ENCODE measurements at regions not wholly inside any gene's neighbourhood (a gene's known extent, or its start where the extent isn't known, plus 50 kb on each side); places are given as distances from the start of the nearest gene placed in this dataset.

DNA sequence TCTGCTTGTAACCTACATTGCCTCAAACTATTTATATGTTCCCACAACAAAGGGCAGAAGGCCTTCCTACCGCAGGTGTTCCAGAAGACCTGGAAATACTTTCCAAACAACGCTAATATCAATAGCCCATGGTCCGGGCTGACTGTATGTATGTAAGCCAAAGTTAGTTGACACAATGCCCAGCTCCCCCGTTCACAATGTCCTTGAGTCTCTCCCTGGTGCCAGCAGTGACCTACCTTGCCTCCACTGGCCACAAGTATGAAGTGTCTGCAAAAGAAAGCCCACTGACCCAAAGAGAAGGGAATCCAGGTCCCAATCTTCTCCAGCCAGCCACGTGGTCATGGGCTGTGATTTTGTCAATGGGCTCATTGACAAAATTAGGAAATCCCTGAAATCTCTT is 118.6 kb downstream of the DLEU7 start (continued):
- no peak for TF ChIP-seq ISL1 (CRISPR knock-in tag; IDR thresholded peaks at IDR 0.05)
- no peak for TF ChIP-seq OSR1 (CRISPR knock-in tag; IDR thresholded peaks at IDR 0.05)
- TF ChIP-seq ZNF8 (CRISPR knock-in tag; IDR thresholded peaks at IDR 0.05) = no peak
- no peak for TF ChIP-seq ZC3H10 (CRISPR knock-in tag; IDR thresholded peaks at IDR 0.05)
- no peak for TF ChIP-seq ESRRG (CRISPR knock-in tag; IDR thresholded peaks at IDR 0.05)
- no peak for TF ChIP-seq GLIS3 (CRISPR knock-in tag; IDR thresholded peaks at IDR 0.05)
- TF ChIP-seq, protein P1, sequence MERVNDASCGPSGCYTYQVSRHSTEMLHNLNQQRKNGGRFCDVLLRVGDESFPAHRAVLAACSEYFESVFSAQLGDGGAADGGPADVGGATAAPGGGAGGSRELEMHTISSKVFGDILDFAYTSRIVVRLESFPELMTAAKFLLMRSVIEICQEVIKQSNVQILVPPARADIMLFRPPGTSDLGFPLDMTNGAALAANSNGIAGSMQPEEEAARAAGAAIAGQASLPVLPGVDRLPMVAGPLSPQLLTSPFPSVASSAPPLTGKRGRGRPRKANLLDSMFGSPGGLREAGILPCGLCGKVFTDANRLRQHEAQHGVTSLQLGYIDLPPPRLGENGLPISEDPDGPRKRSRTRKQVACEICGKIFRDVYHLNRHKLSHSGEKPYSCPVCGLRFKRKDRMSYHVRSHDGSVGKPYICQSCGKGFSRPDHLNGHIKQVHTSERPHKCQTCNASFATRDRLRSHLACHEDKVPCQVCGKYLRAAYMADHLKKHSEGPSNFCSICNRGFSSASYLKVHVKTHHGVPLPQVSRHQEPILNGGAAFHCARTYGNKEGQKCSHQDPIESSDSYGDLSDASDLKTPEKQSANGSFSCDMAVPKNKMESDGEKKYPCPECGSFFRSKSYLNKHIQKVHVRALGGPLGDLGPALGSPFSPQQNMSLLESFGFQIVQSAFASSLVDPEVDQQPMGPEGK (CRISPR knock-in tag; IDR thresholded peaks at IDR 0.05; ENCODE audit: borderline replicate concordance) = no peak

DNA sequence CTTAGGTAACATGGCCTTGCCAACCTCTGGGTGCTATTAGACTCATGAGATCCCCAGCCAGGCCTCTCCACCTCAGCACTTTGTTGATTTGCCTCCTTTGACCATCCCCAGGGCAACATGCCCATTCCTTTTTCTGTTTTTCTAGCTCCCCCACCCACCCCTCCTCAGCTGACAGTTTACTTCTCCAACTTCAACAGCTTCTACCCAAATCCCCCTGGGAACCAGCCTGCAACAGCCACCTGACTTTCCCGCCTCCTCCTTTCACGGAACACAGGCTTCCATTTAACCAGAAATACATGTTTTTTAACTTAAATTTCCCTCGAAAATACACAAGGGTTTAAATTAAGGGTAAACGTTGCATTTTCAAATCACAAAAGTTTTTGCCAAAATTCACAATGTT is 117.3 kb downstream of the DLEU7 start:
- TF ChIP-seq ZFP30 (CRISPR knock-in tag; IDR thresholded peaks at IDR 0.05) = no peak
- TF ChIP-seq BACH2 (CRISPR knock-in tag; IDR thresholded peaks at IDR 0.05; ENCODE audit: borderline replicate concordance) = no peak
- no peak for TF ChIP-seq ESRRG (CRISPR knock-in tag; IDR thresholded peaks at IDR 0.05)
- no peak for TF ChIP-seq ISL1 (CRISPR knock-in tag; IDR thresholded peaks at IDR 0.05)
- TF ChIP-seq OSR1 (CRISPR knock-in tag; IDR thresholded peaks at IDR 0.05) = no peak
- no peak for TF ChIP-seq ZFP3 (CRISPR knock-in tag; IDR thresholded peaks at IDR 0.05)
- TF ChIP-seq SNAI2 (CRISPR knock-in tag; IDR thresholded peaks at IDR 0.05) = no peak
- no peak for TF ChIP-seq ZNF70 (CRISPR knock-in tag; IDR thresholded peaks at IDR 0.05)
- TF ChIP-seq, protein P2, sequence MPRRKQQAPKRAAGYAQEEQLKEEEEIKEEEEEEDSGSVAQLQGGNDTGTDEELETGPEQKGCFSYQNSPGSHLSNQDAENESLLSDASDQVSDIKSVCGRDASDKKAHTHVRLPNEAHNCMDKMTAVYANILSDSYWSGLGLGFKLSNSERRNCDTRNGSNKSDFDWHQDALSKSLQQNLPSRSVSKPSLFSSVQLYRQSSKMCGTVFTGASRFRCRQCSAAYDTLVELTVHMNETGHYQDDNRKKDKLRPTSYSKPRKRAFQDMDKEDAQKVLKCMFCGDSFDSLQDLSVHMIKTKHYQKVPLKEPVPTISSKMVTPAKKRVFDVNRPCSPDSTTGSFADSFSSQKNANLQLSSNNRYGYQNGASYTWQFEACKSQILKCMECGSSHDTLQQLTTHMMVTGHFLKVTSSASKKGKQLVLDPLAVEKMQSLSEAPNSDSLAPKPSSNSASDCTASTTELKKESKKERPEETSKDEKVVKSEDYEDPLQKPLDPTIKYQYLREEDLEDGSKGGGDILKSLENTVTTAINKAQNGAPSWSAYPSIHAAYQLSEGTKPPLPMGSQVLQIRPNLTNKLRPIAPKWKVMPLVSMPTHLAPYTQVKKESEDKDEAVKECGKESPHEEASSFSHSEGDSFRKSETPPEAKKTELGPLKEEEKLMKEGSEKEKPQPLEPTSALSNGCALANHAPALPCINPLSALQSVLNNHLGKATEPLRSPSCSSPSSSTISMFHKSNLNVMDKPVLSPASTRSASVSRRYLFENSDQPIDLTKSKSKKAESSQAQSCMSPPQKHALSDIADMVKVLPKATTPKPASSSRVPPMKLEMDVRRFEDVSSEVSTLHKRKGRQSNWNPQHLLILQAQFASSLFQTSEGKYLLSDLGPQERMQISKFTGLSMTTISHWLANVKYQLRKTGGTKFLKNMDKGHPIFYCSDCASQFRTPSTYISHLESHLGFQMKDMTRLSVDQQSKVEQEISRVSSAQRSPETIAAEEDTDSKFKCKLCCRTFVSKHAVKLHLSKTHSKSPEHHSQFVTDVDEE (CRISPR knock-in tag; IDR thresholded peaks at IDR 0.05) = no peak
- TF ChIP-seq, protein P3, sequence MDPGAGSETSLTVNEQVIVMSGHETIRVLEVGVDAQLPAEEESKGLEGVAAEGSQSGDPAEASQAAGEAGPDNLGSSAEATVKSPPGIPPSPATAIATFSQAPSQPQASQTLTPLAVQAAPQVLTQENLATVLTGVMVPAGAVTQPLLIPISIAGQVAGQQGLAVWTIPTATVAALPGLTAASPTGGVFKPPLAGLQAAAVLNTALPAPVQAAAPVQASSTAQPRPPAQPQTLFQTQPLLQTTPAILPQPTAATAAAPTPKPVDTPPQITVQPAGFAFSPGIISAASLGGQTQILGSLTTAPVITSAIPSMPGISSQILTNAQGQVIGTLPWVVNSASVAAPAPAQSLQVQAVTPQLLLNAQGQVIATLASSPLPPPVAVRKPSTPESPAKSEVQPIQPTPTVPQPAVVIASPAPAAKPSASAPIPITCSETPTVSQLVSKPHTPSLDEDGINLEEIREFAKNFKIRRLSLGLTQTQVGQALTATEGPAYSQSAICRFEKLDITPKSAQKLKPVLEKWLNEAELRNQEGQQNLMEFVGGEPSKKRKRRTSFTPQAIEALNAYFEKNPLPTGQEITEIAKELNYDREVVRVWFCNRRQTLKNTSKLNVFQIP (CRISPR knock-in tag; IDR thresholded peaks at IDR 0.05; ENCODE audit: borderline replicate concordance, low read depth) = no peak
- no peak for TF ChIP-seq ZNF565 (CRISPR knock-in tag; conservative IDR thresholded peaks at IDR 0.05; ENCODE audit: low read depth)
- TF ChIP-seq GLIS3 (CRISPR knock-in tag; IDR thresholded peaks at IDR 0.05) = no peak
- TF ChIP-seq ZC3H10 (CRISPR knock-in tag; IDR thresholded peaks at IDR 0.05) = no peak
- ATAC-seq = no peak

DNA sequence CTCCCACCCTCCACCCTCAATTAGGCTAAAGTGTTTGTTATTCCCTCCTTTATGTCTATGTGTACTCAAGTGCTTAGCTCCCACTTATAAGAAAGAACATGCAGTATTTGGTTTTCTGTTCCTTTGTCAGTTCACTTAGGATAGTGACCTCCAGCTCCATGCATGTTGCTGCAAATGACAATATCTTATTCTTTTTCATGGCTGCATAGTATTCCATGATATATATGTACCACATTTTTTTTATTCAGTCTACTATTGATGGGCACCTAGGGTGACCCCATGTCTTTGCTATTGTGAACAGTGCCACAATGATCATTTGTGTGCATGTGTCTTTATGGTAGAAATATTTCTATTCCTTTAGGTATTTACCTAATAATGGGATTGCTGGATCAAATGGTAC is 114.3 kb downstream of the DLEU7 start:
- TF ChIP-seq ZNF8 (CRISPR knock-in tag; IDR thresholded peaks at IDR 0.05) (peak; percentile 94), ZNF565 (CRISPR knock-in tag; conservative IDR thresholded peaks at IDR 0.05; ENCODE audit: low read depth) (no peak), SNAI2 (CRISPR knock-in tag; IDR thresholded peaks at IDR 0.05) (no peak), OSR1 (CRISPR knock-in tag; IDR thresholded peaks at IDR 0.05) (no peak)
- TF ChIP-seq, protein P4, sequence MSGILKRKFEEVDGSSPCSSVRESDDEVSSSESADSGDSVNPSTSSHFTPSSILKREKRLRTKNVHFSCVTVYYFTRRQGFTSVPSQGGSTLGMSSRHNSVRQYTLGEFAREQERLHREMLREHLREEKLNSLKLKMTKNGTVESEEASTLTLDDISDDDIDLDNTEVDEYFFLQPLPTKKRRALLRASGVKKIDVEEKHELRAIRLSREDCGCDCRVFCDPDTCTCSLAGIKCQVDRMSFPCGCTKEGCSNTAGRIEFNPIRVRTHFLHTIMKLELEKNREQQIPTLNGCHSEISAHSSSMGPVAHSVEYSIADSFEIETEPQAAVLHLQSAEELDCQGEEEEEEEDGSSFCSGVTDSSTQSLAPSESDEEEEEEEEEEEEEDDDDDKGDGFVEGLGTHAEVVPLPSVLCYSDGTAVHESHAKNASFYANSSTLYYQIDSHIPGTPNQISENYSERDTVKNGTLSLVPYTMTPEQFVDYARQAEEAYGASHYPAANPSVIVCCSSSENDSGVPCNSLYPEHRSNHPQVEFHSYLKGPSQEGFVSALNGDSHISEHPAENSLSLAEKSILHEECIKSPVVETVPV (CRISPR knock-in tag; IDR thresholded peaks at IDR 0.05) = no peak

DNA sequence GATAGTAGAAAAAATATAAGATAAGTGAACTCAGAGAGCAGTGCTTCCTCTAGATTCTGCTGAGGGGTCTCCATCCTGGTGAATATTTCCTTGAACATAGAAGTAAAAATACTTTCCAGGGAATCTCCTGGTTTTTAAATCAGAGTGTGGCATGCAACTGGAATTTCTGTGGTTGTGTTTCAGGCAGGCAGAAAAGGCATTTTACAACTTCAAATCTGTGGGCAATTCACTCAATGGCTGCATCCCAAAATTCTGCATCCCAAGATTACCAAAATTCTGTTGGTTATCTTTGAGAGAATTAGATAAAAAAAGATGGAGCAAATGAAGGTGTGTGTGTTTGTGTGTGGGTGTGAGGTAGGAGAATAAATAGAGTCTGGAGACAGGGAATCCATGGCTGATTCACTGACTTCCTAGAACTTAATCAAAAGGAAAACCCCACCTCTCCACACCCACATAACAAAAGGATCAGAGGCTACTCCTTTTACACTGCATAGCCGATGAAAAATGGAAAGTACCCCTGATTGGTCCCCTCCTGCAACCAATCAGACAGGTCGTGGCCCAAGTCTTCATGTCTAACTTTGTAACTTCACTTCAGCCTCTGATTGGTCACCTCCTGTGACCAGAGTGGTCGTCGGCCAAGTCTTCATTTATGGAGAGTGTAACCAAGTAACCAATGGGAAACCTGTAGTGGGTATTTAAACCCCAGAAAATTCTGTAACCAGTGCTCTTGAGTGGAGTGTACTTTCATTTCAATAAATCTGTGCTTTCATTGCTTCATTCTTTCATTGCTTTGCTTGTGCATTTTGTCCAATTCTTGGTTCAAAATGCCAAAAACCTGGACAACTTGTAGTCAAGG is 112.8 kb downstream of the DLEU7 start:
- TF ChIP-seq, protein P3 (CRISPR knock-in tag; IDR thresholded peaks at IDR 0.05; ENCODE audit: borderline replicate concordance, low read depth) = no peak
- TF ChIP-seq PPARA (CRISPR knock-in tag; IDR thresholded peaks at IDR 0.05; ENCODE audit: borderline replicate concordance) (no peak), ESRRG (CRISPR knock-in tag; IDR thresholded peaks at IDR 0.05) (no peak), ZFP3 (CRISPR knock-in tag; IDR thresholded peaks at IDR 0.05) (no peak), GLIS3 (CRISPR knock-in tag; IDR thresholded peaks at IDR 0.05) (no peak), ARNTL (CRISPR knock-in tag; IDR thresholded peaks at IDR 0.05; ENCODE audit: borderline replicate concordance, low read depth) (no peak), RARB (CRISPR knock-in tag; IDR thresholded peaks at IDR 0.05) (no peak)
- TF ChIP-seq, protein P2 (CRISPR knock-in tag; IDR thresholded peaks at IDR 0.05) = no peak
- ATAC-seq = no peak

More for the DNA sequence above, 114.3 kb downstream of the DLEU7 start:
- ATAC-seq = no peak

Measured in SK-N-SH treated with all-trans-retinoic acid at 6 μM for 48 hours (cell line).